ENCODE measurements at regions not wholly inside any gene's neighbourhood (a gene's known extent, or its start where the extent isn't known, plus 50 kb on each side); places are given as distances from the start of the nearest gene placed in this dataset.

- TF ChIP-seq CTCF (IDR thresholded peaks at IDR 0.05; ENCODE audit: insufficient read depth, low read depth, low read length) (no peak), EZH2 (IDR thresholded peaks at IDR 0.05; ENCODE audit: insufficient read depth, low read length) (no peak)
These were observed 93.8 kb upstream of the IKZF1 start for GRCh38 chr7:50210706-50211115.

Data from astrocyte (in vitro differentiated cells and primary cell).